GM21423 (cell line): ENCODE measurements at regions not wholly inside any gene's neighbourhood (a gene's known extent, or its start where the extent isn't known, plus 50 kb on each side); places are given as distances from the start of the nearest gene placed in this dataset.

ENCODE experiments used
- ATAC-seq: cut with Tn5 transposase; IDR thresholded peaks from one replicate; pipeline ENCODE4 v1.9.1; 2021; ENCODE audit warnings: mild to moderate bottlenecking, moderate library complexity; ENCODE audit not compliant: unreplicated experiment

DNA sequence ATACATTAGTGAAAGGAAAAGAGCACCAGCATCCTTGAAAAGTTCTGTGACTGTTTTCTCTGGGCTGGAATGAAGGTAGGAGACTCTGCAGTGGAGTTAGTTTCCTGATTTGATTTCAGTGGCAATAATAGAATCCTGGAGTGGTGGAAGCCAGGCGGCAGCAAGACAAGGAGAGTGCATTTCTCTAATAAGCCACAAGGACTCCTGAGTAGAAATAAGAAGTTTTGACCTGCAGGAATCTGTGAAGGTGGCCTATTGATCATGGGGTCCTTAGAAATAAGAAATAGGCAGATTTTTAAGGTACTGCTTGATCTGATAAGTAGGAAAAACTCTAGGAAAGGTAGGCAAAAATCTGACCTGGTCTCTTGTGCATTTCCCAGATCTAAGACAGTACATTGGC, 68.4 kb upstream of the ELOVL5 start:
- ATAC-seq = no peak

GRCh38 chr6:53413326-53413725, 64.6 kb upstream of the ELOVL5 start:
- ATAC-seq = no peak

- ATAC-seq = no peak
These were observed 64.0 kb upstream of the ELOVL5 start for GRCh38 chr6:53412751-53413150.

GRCh38 chr6:53412021-53412715, 63.4 kb upstream of the ELOVL5 start:
- ATAC-seq = no peak

DNA sequence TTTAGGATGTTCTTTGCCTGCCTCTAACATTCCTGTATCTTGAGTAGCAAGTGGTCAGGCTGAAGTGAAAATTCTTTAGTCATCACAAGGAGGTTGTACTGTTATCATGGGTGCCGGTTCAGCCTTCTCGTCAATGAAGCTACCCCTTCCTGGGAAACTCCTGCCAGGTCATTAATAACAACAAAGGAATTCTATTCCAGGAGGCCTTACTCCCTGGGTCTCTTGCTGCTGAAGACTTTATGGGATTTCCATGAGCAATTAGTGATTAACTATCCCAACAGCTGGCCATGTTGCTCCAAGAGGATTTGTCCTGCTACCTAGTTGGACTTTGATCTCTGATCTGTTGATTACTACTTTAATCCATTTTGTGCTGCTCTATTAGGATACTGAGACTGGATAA, 62.7 kb upstream of the ELOVL5 start:
- no peak for ATAC-seq

DNA sequence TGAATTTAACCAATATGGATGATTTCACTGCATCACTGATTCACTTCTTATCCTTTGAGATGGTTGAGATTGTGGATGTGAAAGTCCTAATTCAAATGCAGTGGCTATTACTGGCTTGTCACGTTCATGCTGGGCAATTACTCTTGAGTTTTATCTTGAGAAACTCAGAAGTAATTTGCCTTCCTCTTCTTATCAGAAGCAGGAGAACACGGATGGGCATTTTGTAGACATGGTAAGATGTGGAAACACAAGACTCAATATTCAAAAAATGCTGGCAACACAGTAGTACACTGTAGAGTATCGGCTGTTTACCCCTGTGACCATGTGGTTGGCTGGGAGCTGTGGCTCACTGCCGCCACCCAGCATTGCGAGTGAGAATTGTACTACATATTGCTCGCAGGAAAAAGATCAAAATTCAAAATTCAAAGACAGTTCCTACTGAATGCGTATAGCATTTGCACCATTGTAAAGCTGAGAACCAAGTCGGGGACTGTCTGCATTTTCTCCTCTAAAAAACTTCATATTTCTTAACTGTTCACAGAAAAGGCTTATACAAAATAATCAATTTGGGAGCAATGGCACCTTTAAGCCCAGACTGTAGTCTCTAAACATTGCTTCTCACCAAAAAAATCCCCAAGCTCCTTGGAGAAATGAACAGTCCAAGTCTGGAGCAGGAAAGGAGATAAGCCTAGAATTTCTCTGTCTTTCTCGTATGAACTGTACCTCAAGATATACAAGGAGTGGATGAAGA, 61.9 kb upstream of the ELOVL5 start:
- peak; percentile 97 for ATAC-seq

DNA sequence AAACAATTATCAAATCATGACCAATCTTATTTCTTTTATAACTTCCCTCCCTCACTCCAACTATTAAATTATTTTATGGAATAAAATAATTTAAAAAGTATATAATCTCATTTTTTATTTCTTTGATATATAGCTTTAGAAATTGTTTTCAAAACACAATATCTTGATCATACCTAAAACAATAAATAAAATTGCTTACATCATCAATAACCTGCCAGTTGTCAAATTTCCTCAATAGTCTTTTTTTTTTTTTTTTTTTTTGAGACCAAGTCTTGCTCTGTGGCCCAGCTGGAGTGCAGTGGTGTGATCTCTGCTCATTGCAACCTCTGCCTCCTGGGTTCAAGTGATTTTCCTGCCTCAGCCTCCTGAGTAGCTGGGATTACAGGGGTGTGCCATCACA, 60.1 kb upstream of the ELOVL5 start:
- no peak for ATAC-seq

DNA sequence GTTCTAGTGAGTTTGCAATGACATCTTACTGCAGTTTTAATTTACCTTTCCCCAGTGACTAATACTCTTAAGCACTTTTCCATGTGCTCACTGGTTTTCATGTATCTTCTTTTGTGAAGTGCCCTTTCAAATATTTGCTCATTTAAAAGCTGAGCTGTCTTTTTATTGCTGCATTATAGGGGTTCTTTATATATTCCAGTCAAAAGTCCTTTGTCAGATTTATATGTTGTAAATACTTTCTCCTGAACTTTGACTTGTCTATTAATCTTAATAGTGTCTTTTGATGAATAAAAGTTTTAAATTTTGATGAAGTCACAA, 50.2 kb upstream of the ELOVL5 start:
- no peak for ATAC-seq

DNA sequence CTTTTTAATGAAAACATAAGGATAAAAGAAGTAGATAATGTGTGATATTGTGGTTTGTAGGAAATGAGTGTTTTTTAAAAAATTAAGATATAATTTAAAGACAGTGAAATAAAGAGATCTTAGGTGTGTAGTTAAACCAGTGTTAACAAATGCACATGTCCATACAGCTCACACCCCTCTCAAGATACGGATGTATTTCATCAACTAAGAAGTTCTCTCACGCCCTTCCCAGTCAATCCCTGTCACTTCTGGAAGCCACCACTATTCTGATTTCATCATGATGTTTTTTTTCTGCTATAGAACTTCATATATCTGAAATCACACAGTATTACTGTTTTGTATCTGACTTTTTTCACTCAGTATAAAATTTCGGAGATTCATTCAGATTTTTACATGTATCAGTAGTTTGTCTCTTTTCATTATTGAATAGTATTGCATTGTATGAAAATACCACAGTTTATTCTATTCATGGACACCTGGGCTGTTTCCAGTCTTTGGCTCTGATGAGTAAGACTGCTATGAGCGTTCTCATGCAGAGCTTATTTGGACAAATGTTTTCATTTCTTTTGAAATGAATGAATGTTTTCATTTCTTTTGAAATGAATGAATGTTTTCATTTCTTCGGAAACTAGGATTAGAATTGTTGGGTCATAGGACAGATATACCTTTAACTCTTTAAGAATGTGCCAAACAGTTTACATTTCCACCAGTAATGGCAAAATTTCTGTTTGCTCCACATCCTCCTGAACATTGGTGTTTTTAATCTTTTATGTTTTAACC, 49.7 kb upstream of the ELOVL5 start:
- ATAC-seq = no peak
